MCF 10A (cell line): ENCODE measurements at regions not wholly inside any gene's neighbourhood (a gene's known extent, or its start where the extent isn't known, plus 50 kb on each side); places are given as distances from the start of the nearest gene placed in this dataset.
"Not testable (repeated sequence)": the region's sequence is repeated elsewhere in the genome, so short reads cannot be mapped to it uniquely, and the experiment has no call there.

Source experiments
- BruUV-seq: library from RNA; stranded (reverse); fragments of 400-500 nt; replicated peaks from 2 replicates; lab custom pipeline; 2021; lab: Mats Ljungman, UMichigan
- CTCF ChIA-PET: fragments of 300-600 bp; sonication (Branson Sonifier 250); formaldehyde crosslinking; extraction: SDS; loops from one replicate; lab custom pipeline; 2021; ENCODE audit warnings: antibody characterized with exemption, inconsistent platforms; lab: Yijun Ruan, JAX
- POLR2A ChIA-PET: fragments of 300-600, 350-650 bp; sonication (Branson Sonifier 250); formaldehyde crosslinking; extraction: SDS; loops from one replicate; lab custom pipeline; 2020; ENCODE audit warnings: antibody characterized with exemption, inconsistent platforms; lab: Yijun Ruan, JAX
- DNase-seq: peaks from one replicate; pipeline ENCODE4 v3.0.0-alpha.2; 2018; ENCODE audit not compliant: unreplicated experiment
- H3K27ac Mint-ChIP-seq: one replicate; pipeline ENCODE4 v1.8.0; 2022; ENCODE audit warnings: mild to moderate bottlenecking, low read depth, mixed read lengths; ENCODE audit not compliant: unreplicated experiment
- H3K27me3 Mint-ChIP-seq: one replicate; pipeline ENCODE4 v1.8.0; 2022; ENCODE audit warnings: mixed read lengths; ENCODE audit not compliant: insufficient read depth, unreplicated experiment
- H3K36me3 Mint-ChIP-seq: one replicate; pipeline ENCODE4 v1.8.0; 2022; ENCODE audit warnings: mild to moderate bottlenecking, moderate library complexity, mixed read lengths; ENCODE audit not compliant: insufficient read depth, unreplicated experiment
- H3K4me1 Mint-ChIP-seq: one replicate; pipeline ENCODE4 v1.8.0; 2022; ENCODE audit warnings: mixed read lengths; ENCODE audit not compliant: insufficient read depth, unreplicated experiment
- H3K4me3 Mint-ChIP-seq: one replicate; pipeline ENCODE4 v1.8.0; 2022; ENCODE audit warnings: mild to moderate bottlenecking, moderate library complexity, mixed read lengths; ENCODE audit not compliant: unreplicated experiment
- H3K9me3 Mint-ChIP-seq: one replicate; pipeline ENCODE4 v1.8.0; 2022; ENCODE audit warnings: mixed read lengths; ENCODE audit not compliant: unreplicated experiment
- CTCF ChIP-seq: fragments of 200-600 bp; IDR thresholded peaks from one replicate; pipeline ENCODE4 v1.8.0; 2022; ENCODE audit warnings: antibody characterized with exemption, mild to moderate bottlenecking; ENCODE audit not compliant: unreplicated experiment
- intact Hi-C: fragments of 100-400 bp; cut with micrococcal nuclease; formaldehyde crosslinking; loops from 2 replicates; pipeline ENCODE4 v1.14.1; 2022

GRCh38 chr4:186846426-186846825 lies 122.8 kb upstream of the FAT1 start:
- TF ChIP-seq CTCF: no peak
- intact Hi-C loops: loop anchor here (5.0 kb wide), 1 partner anchor 119 kb away; no protein-coding TSS in a partner anchor
- no peaks in the 10 kb centered on the region for H3K36me3 Mint-ChIP-seq
- no peak for DNase-seq
- ChIA-PET CTCF (interaction anchor here (0.7 to 1.0 kb wide), 2 partner anchors 112 to 271 kb away, joined by 3 to 4 read pairs; no protein-coding TSS in a partner anchor), POLR2A (interaction anchor here (0.6 to 2.8 kb wide), 3 partner anchors 9 to 124 kb away, joined by 3 to 21 read pairs (median 3); partner anchors contain the start of gene FAT1)
- H3K4me3 Mint-ChIP-seq: no peak overlapping the region
- peaks cover 18% of the 10 kb centered on the region for H3K4me1 Mint-ChIP-seq
- H3K27me3 Mint-ChIP-seq: no peaks in the 10 kb centered on the region
- no peak overlapping the region for H3K27ac Mint-ChIP-seq
- BruUV-seq: no TSS peak
- peaks cover 10% of the 10 kb centered on the region for H3K9me3 Mint-ChIP-seq

GRCh38 chr4:186847429-186848131 lies 123.9 kb upstream of the FAT1 start:
- intact Hi-C loops: loop anchor here (5.0 kb wide), 1 partner anchor 120 kb away; no protein-coding TSS in a partner anchor
- POLR2A ChIA-PET, H3K36me3 Mint-ChIP-seq, DNase-seq, BruUV-seq, H3K27ac Mint-ChIP-seq, H3K4me3 Mint-ChIP-seq, H3K27me3 Mint-ChIP-seq: not testable (repeated sequence)
- Mint-ChIP-seq H3K9me3 (peaks cover 10% of the 10 kb centered on the region), H3K4me1 (peaks cover 25% of the 10 kb centered on the region)
- CTCF ChIA-PET: interaction anchor here (0.7 to 1.5 kb wide), 2 partner anchors 26 to 55 kb away, joined by 3 read pairs; no protein-coding TSS in a partner anchor

- CTCF ChIA-PET: interaction anchor here (1.5 kb wide), 1 partner anchor 55 kb away, joined by 3 read pairs; no protein-coding TSS in a partner anchor
These were observed 124.8 kb upstream of the FAT1 start for GRCh38 chr4:186848437-186848836.

GRCh38 chr4:186851291-186852072 lies 127.8 kb upstream of the FAT1 start:
- ChIA-PET POLR2A (interaction anchor here (0.6 to 0.8 kb wide), 3 partner anchors 38 to 661 kb away, joined by 3 to 5 read pairs (median 3); no protein-coding TSS in a partner anchor), CTCF (interaction anchor here (0.6 to 1.4 kb wide), 3 partner anchors 21 to 1073 kb away, joined by 3 to 4 read pairs (median 3); no protein-coding TSS in a partner anchor)
- no peaks in the 10 kb centered on the region for H3K27me3 Mint-ChIP-seq
- H3K4me3 Mint-ChIP-seq: no peak overlapping the region
- H3K36me3 Mint-ChIP-seq: peaks cover 4% of the 10 kb centered on the region
- H3K4me1 Mint-ChIP-seq: peaks cover 7% of the 10 kb centered on the region
- no peak for DNase-seq
- BruUV-seq: no TSS peak
- H3K27ac Mint-ChIP-seq: no peak overlapping the region
- no peak for TF ChIP-seq CTCF
- intact Hi-C loops: no loop called here
- peaks cover 10% of the 10 kb centered on the region for H3K9me3 Mint-ChIP-seq

More at GRCh38 chr4:186848437-186848836, 124.8 kb upstream of the FAT1 start:
- peaks cover 10% of the 10 kb centered on the region for H3K9me3 Mint-ChIP-seq
- no peak for DNase-seq
- no peak overlapping the region for H3K27ac Mint-ChIP-seq
- H3K4me1 Mint-ChIP-seq: peaks cover 25% of the 10 kb centered on the region
- no peak for TF ChIP-seq CTCF
- POLR2A ChIA-PET: no interaction called here
- intact Hi-C loops: loop anchor here (5.0 kb wide), 1 partner anchor 121 kb away; no protein-coding TSS in a partner anchor
- no peak overlapping the region for H3K4me3 Mint-ChIP-seq
- H3K27me3 Mint-ChIP-seq: no peaks in the 10 kb centered on the region
- BruUV-seq: no TSS peak
- no peaks in the 10 kb centered on the region for H3K36me3 Mint-ChIP-seq
